NCI-H2029 (cell line): ENCODE measurements at regions not wholly inside any gene's neighbourhood (a gene's known extent, or its start where the extent isn't known, plus 50 kb on each side); places are given as distances from the start of the nearest gene placed in this dataset.
A peak's percentile ranks its signal among the peaks of the same experiment; 100 is the strongest.
"Not testable (repeated sequence)": the region's sequence is repeated elsewhere in the genome, so short reads cannot be mapped to it uniquely, and the experiment has no call there.

ENCODE experiments used
- DNase-seq: peaks from one replicate; lab custom pipeline; 2025; lab: John Stamatoyannopoulos, UW

DNA sequence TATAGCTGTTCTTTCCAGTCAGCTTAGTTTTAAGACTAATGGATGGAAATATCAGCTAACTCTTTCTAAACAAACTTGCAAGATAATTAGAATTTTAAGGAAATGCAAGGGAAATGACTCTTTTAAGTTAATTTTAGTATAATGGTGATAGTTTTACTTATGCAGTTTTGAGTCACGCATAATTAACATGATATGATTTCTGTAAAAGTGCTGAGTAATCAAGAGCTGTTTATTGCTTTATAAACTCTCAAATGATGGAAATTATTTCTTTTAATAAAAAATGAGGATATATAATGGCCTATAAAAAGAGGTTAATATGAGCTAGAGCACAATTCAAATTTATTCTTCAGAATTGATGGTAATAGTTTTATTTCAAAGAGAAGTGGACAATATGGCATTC lies 385.9 kb downstream of the GLUD2 start:
- DNase-seq = no peak

- not testable (repeated sequence) for DNase-seq
These were observed 390.3 kb downstream of the GLUD2 start for GRCh38 chrX:121437666-121438065.

DNA sequence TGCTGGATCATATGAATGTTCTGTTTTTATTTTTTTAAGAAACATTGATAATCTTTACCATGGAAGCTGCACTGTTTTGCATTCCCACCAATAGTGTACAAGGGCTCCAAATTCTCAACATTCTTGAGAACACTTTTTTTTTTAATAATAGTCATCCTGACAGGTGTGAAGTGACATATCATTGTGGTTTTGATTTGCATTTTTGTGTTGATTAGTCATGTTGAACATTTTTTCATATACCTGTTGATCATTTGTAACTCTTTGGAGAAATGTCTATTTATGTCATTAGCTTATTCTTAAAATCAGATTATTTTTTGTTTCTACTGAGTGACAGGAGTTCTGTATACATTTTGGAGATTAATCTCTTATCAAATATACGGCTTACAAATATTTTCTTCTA lies 408.5 kb downstream of the GLUD2 start:
- DNase-seq = no peak

- DNase-seq = peak; percentile 0
These were observed 408.9 kb downstream of the GLUD2 start for GRCh38 chrX:121456315-121456714.

DNA sequence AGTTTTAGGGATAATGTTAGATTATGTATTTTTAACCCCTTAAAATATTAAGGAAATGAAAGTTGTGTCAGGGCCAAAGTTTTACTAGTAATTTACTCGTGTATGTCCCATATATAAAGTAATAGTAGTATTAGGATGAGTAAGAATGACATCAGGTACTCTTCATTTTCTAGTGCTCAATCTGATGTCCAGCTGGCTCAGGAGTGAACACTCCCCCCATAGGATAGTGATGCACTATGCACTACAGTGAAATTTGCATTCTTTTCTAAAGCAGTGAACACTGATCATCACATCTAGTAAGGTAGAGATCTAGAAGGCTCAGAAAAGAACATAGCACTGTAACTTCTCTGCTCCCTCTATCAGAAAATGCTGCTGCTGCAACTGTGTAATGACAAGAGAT lies 409.7 kb downstream of the GLUD2 start:
- DNase-seq = no peak

DNA sequence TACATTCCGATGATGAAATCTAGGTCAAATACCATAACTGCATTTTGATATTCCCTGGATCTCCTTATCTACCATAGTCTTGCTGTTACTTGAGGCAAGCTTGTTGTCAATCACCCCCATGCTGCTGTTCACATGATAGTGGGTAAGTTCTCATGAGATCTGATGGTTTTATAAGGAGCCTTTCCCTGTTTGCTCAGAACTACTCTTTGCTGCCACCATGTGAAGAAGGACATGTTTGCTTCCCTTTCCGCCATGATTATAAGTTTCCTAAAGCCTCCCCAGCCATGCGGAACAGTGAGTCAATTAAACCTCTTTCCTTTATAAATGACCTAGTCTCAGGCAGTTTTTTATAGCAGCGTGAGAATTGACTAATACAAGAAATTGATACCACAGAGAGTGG lies 432.0 kb downstream of the GLUD2 start:
- peak; percentile 0 for DNase-seq

DNA sequence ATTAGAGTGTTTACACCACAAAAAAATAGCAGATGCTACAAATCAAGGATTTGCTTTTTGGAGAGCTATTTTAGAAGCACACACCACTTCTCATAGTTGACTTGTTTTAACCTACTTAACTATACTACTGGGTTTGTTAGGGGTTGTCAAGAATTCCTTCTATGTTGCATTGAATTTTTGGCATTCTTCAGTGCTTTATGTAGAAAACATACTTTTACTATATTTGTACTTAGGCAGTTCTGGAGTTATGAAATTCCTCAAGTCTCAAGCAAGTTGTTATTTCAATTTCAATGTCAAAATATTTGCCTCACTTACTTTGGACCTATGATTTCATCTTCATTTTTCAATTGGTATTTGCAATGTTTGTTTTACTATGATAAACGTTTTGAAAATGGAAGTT lies 449.6 kb downstream of the GLUD2 start:
- no peak for DNase-seq

DNA sequence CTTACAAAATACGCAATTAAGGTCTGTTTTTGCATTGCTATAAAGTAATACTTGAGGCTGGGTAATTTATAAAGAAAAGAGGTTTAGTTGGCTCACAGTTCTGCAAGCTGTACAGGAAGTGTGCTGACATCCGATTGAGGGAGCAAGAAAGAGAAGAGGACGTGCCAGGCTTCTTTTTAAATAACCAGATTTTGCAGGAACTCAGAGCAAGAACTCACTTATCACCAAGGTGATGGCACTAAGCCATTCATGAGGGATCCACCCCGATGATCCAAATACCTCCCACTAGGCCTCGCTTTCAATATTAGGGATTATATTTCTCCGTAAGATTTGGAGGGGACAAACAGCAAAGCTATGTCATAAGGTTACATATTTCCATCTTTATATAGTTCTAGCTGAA lies 456.7 kb downstream of the GLUD2 start:
- no peak for DNase-seq

GRCh38 chrX:121546317-121546716 lies 498.9 kb downstream of the GLUD2 start:
- DNase-seq = no peak

- no peak for DNase-seq
These were observed 511.5 kb downstream of the GLUD2 start for GRCh38 chrX:121558886-121559285.

DNA sequence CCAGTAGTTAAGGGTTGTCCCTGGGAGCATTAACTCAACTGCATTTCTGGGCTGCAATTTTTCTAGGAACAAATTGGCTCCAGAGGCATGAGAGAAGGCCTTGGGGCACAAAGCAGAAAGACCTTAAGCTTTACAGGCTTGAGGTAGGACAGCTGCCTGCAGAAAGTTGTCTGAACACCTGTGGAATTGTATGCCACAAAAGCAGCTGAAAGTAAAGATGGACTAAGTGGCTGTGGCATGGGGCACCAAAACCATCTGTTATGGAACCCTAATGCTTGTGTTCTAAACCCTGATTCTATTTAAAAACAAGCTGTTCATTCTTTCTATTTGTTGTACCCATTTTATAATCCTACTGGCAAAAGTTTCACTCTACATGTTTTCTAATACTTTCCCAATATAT lies 515.2 kb downstream of the GLUD2 start:
- DNase-seq = no peak

- no peak for DNase-seq
These were observed 522.2 kb downstream of the GLUD2 start for GRCh38 chrX:121569609-121570008.

DNA sequence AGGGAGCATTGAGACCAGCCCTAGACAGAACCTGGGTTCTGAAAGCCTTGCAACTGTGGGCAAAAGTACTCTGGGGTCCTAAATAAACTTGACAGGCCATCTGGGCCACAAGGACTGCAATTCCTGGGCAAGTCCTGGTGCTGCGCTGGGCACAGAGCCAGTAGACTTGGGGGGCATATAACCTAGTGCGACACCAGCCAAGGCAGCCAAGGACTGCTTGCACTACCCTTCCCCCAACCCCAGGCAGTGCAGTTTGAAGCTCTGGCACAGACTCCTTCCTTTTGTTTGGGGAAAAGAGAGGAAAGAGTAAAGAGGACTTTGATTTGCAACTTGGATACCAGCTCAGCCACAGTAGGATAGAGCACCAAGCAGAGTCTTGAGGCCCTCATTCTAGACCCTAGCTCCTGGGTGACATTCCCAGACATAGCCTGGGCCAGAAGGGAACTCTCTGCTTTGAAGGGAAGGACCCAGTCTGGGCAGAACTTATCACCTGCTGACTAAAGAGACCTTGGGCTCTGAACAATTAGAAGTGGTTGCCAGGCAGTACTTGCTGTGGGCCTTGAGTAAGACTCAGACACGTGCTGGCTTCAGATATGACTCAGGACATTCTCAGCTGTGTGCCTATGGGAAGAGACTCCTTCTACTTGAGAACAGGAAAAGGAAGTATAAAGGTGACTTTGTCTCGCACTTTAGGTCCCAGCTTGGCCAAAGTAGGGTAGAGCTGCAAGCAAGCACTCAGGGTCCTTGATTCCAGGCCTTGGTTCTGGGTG lies 522.8 kb downstream of the GLUD2 start:
- DNase-seq = peak; percentile 57

GRCh38 chrX:121571333-121571732 lies 523.9 kb downstream of the GLUD2 start:
- DNase-seq = no peak

DNA sequence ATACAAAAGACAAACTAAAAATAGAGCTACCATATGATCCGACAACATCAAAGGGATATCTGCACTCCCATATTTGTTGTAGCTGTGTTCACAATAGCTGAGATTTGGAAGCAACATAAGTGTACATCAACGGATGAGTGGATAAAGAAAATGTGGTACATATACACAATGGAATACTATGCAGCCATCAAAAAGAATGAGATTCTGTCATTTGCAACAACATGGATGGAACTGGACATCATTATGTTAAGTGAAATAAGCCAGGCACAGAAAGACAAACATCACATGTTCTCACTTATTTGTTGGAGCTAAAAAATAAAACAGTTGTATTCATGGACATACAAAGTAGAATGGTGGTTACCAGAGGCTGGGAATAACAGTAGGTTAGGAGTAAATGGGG lies 527.0 kb downstream of the GLUD2 start:
- not testable (repeated sequence) for DNase-seq

- DNase-seq = no peak
These were observed 531.8 kb downstream of the GLUD2 start for GRCh38 chrX:121579016-121579760.

DNA sequence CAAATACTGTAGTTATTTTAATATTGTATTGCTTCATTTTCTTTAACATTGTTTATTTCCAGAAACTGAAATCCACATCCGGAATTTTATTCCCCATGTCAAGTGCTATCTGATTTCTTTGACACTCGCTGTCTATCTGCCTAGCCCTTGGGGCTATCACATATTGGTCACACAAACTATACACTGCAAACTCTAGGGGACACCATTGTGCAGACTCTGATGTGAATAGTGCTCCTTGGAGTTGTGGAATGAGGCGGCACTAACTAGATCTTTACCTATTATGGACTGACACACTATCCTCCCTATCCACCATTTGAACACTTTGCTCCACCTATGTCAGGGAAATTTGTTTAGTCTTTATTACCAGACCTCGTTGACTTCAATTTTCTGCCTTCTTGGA lies 534.5 kb downstream of the GLUD2 start:
- DNase-seq = no peak

DNA sequence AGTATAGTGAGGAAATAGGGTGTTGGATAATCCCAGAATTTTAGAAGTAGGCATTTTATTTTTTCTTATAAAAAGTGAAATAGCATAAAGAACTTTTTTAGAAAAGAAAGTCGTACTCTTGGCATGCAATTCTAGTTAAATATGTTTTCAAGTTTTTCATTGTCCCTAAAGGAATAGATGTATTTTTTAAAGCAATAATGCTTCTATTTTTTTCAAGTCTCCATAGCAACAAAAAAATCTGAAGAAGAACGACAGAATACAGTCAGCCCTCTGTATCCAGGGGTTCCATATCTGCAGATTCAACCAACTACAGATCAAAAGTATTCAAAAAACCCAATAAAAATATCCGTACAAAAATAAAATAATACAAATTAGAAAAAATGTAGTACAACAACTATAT lies 538.2 kb downstream of the GLUD2 start:
- DNase-seq = no peak

GRCh38 chrX:121592884-121593283 lies 545.5 kb downstream of the GLUD2 start:
- no peak for DNase-seq

DNA sequence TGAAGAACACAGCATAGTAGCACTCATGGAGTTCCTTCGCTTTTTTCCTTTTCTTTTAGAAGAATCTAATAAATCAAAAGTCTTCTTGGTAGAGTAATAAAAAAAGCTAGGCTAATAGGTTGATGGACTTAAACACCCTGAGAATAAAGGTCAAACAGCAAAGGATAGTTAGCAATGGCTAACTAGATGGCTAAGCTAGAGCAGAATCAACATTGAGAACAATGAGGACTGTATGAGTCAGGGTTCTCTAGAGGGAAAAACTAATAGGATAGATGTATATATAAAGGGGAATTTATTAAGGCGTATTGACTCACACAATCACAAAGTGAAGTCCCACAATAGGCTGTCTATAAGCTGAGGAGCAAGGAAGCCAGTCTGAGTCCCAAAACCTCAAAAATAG lies 550.9 kb downstream of the GLUD2 start:
- DNase-seq = no peak

GRCh38 chrX:121635141-121635540 lies 587.7 kb downstream of the GLUD2 start:
- no peak for DNase-seq

DNA sequence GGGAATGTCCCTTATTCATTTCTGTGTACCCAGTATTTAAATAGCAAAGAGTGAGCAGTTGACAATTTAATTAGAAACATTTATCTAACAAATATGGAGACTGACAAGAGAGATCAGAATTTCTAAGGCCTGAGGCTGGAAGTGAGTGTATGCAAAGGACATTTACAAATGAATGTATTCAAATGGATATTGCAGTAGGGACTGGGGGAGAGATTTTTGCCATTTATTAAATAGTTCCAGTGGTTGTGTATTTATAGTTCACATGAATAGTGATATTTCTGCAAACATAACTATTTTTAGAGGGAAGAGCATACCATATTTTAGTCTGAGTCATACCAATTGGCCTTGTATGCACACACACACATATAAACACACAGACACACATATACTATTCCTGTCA lies 592.4 kb downstream of the GLUD2 start:
- DNase-seq = no peak

GRCh38 chrX:121641560-121641959 lies 594.1 kb downstream of the GLUD2 start:
- peak; percentile 1 for DNase-seq

GRCh38 chrX:121642415-121642814 lies 595.0 kb downstream of the GLUD2 start:
- no peak for DNase-seq
